ENCODE measurements at regions not wholly inside any gene's neighbourhood (a gene's known extent, or its start where the extent isn't known, plus 50 kb on each side); places are given as distances from the start of the nearest gene placed in this dataset.

- TF ChIP-seq, protein P1, sequence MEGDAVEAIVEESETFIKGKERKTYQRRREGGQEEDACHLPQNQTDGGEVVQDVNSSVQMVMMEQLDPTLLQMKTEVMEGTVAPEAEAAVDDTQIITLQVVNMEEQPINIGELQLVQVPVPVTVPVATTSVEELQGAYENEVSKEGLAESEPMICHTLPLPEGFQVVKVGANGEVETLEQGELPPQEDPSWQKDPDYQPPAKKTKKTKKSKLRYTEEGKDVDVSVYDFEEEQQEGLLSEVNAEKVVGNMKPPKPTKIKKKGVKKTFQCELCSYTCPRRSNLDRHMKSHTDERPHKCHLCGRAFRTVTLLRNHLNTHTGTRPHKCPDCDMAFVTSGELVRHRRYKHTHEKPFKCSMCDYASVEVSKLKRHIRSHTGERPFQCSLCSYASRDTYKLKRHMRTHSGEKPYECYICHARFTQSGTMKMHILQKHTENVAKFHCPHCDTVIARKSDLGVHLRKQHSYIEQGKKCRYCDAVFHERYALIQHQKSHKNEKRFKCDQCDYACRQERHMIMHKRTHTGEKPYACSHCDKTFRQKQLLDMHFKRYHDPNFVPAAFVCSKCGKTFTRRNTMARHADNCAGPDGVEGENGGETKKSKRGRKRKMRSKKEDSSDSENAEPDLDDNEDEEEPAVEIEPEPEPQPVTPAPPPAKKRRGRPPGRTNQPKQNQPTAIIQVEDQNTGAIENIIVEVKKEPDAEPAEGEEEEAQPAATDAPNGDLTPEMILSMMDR (IDR thresholded peaks at IDR 0.05; ENCODE audit: extremely low read depth, missing control alignments), result no peak
- DNase-seq (ENCODE audit: low spot score), result no peak
Observed at GRCh38 chr15:53434174-53434678, 325.2 kb downstream of the WDR72 start.

GRCh38 chr15:53416219-53416940, 343.1 kb downstream of the WDR72 start:
- TF ChIP-seq, protein P1 (IDR thresholded peaks at IDR 0.05; ENCODE audit: extremely low read depth, missing control alignments), result no peak
- DNase-seq (ENCODE audit: low spot score), result no peak

DNA sequence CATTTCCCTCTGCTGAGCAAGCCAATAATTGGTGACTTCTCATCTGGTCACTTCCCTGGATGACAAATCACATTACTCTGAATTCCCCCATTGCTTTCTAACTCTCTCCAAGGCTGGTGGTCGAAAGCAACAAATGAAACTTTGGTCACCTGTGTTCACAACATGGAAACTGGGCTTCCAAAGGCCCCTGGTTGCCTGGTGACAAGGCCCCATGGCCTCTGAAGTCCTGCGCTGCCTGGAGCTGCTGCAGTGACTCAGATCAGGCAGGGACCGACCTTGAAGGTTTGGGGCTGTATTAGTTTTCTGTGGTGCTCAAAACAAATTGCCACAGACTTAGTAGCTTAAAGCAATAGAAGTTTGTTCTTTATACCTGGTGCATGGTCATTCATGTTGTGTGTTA, 345.3 kb downstream of the WDR72 start:
- no peak for DNase-seq (ENCODE audit: low spot score)
- TF ChIP-seq, protein P1 (IDR thresholded peaks at IDR 0.05; ENCODE audit: extremely low read depth, missing control alignments), result no peak

DNA sequence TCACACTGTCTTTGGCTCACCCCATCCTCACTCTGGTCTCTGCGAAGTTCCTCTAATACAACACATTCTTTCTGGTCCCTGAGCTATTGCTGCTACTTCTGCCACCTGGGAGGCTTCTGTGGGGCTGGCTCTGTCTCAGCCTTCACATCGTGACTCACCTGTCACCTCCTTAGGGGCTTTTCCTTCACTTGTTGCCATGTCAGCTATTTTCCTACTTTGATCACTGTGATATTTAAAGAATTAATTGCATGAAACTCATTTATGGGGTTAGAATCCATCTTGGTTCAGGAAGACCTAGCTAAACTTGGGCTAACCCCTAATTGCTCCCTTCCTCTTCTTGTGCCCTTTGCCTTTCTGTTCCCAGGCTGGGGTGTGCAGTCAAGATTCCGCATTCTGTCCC, 346.9 kb downstream of the WDR72 start:
- TF ChIP-seq, protein P1 (IDR thresholded peaks at IDR 0.05; ENCODE audit: extremely low read depth, missing control alignments), result no peak
- no peak for DNase-seq (ENCODE audit: low spot score)

DNA sequence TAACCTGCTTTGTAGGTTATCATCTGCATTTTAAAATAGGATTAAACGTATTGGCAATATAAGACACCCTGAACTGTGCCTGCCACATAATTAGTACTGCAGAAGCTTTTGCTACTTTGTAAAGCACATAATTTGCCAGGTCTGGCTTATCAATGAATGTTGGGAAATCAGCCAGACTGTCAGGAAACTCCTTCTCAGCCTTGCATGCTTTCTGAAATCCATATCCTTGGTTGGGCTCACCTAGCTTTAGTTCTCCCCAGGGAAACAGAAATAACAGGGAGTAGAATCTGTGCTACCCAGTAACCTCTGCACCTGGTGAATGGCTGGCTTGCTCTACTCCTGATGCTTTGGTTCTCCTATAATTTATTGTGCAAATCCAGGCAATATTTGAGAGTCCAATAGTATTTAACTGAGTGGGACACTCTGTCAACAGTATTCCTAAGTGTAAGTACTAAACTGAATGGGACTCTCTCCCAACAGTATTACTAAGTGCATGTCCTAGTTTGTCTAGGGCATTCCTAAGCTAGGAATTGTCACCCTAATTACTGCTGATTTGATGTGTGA, 354.5 kb downstream of the WDR72 start:
- TF ChIP-seq, protein P1 (IDR thresholded peaks at IDR 0.05; ENCODE audit: extremely low read depth, missing control alignments), result no peak
- no peak for DNase-seq (ENCODE audit: low spot score)

- DNase-seq (ENCODE audit: low spot score), result no peak
- TF ChIP-seq, protein P1 (IDR thresholded peaks at IDR 0.05; ENCODE audit: extremely low read depth, missing control alignments), result no peak
Observed at GRCh38 chr15:53401503-53401902, 358.0 kb downstream of the WDR72 start.

DNA sequence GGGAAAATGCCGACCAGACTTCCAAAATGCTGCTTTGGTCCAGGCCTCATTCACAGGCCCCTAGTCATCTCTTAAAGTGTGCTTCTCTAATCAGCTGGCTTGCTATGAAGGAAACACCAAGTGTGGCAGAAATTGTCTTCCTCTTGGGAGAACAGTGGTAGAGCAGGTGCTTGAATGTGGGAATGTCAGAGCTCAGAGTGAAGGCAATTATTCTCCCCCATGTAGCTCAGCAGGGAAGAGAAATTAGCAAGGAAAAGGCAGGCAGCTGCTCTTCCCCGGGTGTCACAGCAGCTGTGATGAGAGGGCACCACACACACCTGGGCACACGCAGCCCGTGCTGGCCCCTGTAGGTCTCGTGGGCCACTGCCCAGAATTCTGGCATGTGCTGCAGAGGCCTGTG, 358.5 kb downstream of the WDR72 start:
- DNase-seq (ENCODE audit: low spot score), result no peak
- TF ChIP-seq, protein P1 (IDR thresholded peaks at IDR 0.05; ENCODE audit: extremely low read depth, missing control alignments), result no peak
